ENCODE measurements at regions not wholly inside any gene's neighbourhood (a gene's known extent, or its start where the extent isn't known, plus 50 kb on each side); places are given as distances from the start of the nearest gene placed in this dataset.

- DNase-seq (no peak), ATAC-seq (ENCODE audit: low read depth) (no peak)
- Mint-ChIP-seq H3K27me3 (peaks cover 10% of the 10 kb centered on the region), H3K36me3 (no peaks in the 10 kb centered on the region), H3K4me1 (no peaks in the 10 kb centered on the region), H3K4me3 (no peak overlapping the region), H3K9me3 (peaks cover 13% of the 10 kb centered on the region), H3K27ac (no peak overlapping the region)
- POLR2A ChIA-PET: no interaction called here
Measured at GRCh38 chr20:58585753-58586540, 65.1 kb upstream of the STX16 start.

DNA sequence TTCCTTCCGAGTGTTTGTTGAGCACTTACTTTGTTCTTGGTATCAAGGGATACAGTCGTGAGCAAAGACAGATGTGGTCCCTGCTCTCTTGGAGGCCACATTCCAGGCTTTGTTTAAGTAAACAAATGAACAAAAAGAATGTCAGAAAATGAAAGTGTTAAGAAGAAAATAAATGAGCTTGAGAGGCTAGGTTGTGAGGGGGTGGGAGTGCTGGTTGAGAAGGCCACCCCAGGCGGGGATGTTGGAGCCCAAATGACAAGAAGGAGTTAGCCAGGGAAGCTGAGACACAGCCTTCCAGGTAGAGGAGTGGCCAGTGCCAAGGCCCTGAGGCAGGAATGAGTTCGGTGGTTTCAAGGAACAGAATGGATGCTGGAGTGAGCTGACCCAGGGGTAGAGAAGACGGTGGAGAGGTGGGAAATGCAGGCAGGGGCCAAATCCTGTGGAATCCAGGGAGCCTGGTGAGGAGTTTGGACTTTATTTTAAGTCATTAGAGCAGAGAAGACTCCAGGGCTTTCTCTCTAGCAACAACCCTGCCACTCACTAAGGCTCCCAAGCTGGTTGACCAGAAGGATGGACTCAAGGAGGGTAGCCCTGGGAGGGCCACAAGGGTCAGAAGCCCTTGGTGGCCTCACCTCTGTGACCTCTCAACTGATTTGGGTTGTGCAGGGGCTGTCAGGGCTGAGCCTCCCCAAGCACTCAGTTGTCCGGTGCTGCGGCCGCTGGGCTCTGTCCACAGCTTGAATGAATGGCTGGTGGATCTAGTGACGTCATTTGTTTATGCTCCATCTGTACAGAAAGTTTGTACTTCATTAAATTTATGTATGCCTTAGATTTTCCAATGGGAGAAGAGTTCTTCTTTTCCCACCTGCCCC is 66.0 kb upstream of the STX16 start:
- no peaks in the 10 kb centered on the region for H3K4me1 Mint-ChIP-seq
- ATAC-seq (ENCODE audit: low read depth) (no peak), DNase-seq (no peak)
- H3K27ac Mint-ChIP-seq: no peak overlapping the region
- POLR2A ChIA-PET: no interaction called here
- no peak overlapping the region for H3K4me3 Mint-ChIP-seq
- peaks cover 13% of the 10 kb centered on the region for H3K9me3 Mint-ChIP-seq
- peaks cover 10% of the 10 kb centered on the region for H3K27me3 Mint-ChIP-seq
- no peaks in the 10 kb centered on the region for H3K36me3 Mint-ChIP-seq

- H3K36me3 Mint-ChIP-seq: no peaks in the 10 kb centered on the region
- H3K27me3 Mint-ChIP-seq: peaks cover 10% of the 10 kb centered on the region
- H3K4me1 Mint-ChIP-seq: no peaks in the 10 kb centered on the region
- DNase-seq (no peak), ATAC-seq (ENCODE audit: low read depth) (no peak)
- peaks cover 13% of the 10 kb centered on the region for H3K9me3 Mint-ChIP-seq
- POLR2A ChIA-PET: no interaction called here
- no peak overlapping the region for H3K4me3 Mint-ChIP-seq
- H3K27ac Mint-ChIP-seq: no peak overlapping the region
Measured at GRCh38 chr20:58584051-58584824, 66.8 kb upstream of the STX16 start.

GRCh38 chr20:58583586-58583985 is 67.5 kb upstream of the STX16 start:
- Mint-ChIP-seq H3K36me3 (no peaks in the 10 kb centered on the region), H3K27ac (no peak overlapping the region), H3K4me1 (no peaks in the 10 kb centered on the region), H3K27me3 (peaks cover 10% of the 10 kb centered on the region), H3K4me3 (no peak overlapping the region), H3K9me3 (peaks cover 13% of the 10 kb centered on the region)
- DNase-seq: no peak
- POLR2A ChIA-PET: no interaction called here
- ATAC-seq (ENCODE audit: low read depth): no peak

DNA sequence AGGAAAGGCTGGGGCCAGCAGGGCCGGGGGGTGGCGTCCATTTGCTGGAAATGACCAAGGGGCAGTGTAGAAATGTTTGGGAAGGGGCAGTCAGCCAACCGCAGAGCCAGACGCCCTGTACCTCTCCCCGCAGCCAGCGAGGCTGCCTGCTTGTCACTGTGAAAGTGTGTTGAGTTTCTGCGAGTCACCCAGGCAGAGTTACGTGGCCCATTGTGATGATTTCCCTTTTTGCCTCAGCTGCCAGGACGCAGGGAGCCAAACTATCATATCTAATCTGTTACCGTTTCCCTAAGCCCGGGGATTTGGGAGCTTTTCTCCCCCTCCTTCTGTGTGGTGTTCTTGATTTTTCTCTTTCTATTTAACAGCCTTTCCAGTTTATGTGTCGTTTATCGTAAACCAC is 67.9 kb upstream of the STX16 start:
- POLR2A ChIA-PET: no interaction called here
- H3K36me3 Mint-ChIP-seq: no peaks in the 10 kb centered on the region
- peaks cover 13% of the 10 kb centered on the region for H3K9me3 Mint-ChIP-seq
- H3K4me3 Mint-ChIP-seq: no peak overlapping the region
- DNase-seq: no peak
- H3K27ac Mint-ChIP-seq: no peak overlapping the region
- H3K27me3 Mint-ChIP-seq: peaks cover 10% of the 10 kb centered on the region
- no peaks in the 10 kb centered on the region for H3K4me1 Mint-ChIP-seq
- ATAC-seq (ENCODE audit: low read depth): no peak

DNA sequence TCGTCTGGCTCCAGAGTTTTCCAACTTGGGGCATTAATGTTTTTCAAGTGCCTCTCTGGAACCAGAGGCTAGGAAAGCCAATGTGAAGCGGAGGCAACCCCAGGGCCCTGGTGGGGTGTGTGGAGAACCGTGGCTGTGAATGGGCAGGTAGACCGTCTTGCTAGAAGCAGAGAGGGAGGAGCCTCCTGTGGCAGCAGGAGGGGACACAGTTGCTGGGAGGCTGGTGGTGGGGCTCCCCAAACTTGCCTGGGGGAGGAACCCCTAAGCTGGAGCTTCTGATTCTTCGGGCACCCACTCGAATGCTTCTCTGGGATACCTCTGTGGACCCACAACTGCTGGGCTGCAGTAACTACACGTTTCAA is 65.3 kb upstream of the APCDD1L start:
- Mint-ChIP-seq H3K27me3 (peaks cover 8% of the 10 kb centered on the region), H3K36me3 (no peaks in the 10 kb centered on the region), H3K27ac (no peak overlapping the region), H3K4me3 (no peak overlapping the region), H3K9me3 (peaks cover 13% of the 10 kb centered on the region), H3K4me1 (no peaks in the 10 kb centered on the region)
- ATAC-seq (ENCODE audit: low read depth): no peak
- DNase-seq: no peak
- POLR2A ChIA-PET: no interaction called here

- DNase-seq (no peak), ATAC-seq (ENCODE audit: low read depth) (no peak)
- H3K36me3 Mint-ChIP-seq: no peaks in the 10 kb centered on the region
Measured at GRCh38 chr20:58579819-58580473, 64.7 kb upstream of the APCDD1L start.

GRCh38 chr20:58579069-58579818 is 64.0 kb upstream of the APCDD1L start:
- POLR2A ChIA-PET: interaction anchor here (0.6 kb wide), 1 partner anchor 308 kb away, joined by 3 read pairs; no protein-coding TSS in a partner anchor
- Mint-ChIP-seq H3K9me3 (peaks cover 13% of the 10 kb centered on the region), H3K4me1 (no peaks in the 10 kb centered on the region), H3K36me3 (no peaks in the 10 kb centered on the region), H3K27me3 (peaks cover 5% of the 10 kb centered on the region), H3K4me3 (no peak overlapping the region), H3K27ac (no peak overlapping the region)
- DNase-seq (no peak), ATAC-seq (ENCODE audit: low read depth) (no peak)

More at GRCh38 chr20:58579819-58580473, 64.7 kb upstream of the APCDD1L start:
- Mint-ChIP-seq H3K27ac (no peak overlapping the region), H3K4me1 (no peaks in the 10 kb centered on the region), H3K9me3 (peaks cover 13% of the 10 kb centered on the region), H3K4me3 (no peak overlapping the region), H3K27me3 (peaks cover 6% of the 10 kb centered on the region)
- POLR2A ChIA-PET: no interaction called here

DNA sequence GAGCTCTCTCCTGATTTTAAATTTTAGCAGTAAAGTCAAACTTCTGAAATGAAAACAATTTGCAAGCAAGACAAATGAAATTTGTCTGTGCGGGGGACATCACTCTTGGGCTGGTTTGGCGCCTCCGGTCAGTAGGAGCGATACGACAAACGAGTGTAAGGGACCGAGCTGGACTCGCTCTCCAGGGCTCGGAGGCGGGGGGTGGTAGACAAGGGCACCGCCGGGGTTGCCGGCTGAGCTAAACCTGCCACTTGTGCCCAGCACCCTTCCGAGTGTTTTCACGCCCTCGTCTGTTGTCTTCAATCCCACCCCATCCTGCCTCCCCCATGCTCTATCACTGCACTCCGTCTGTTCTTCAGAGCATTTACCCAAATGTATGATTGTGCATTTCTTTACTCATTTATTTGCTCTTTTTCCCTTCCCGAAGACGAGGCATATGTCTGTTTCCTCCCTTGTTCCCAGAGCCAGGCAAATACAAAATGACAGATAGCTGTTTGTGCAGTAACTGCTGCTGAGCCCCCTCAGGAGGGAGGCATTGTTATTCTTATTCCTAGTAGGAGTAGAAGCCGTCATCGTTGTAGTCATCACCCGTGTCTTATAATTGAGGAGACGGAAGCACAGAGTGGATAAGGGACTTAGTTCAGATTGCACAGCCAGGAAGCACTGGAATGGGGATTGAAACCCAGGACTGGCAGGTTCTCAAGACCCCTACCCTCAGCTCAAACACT is 62.8 kb upstream of the APCDD1L start:
- POLR2A ChIA-PET: interaction anchor here (0.6 kb wide), 1 partner anchor 307 kb away, joined by 3 read pairs; no protein-coding TSS in a partner anchor
- H3K4me1 Mint-ChIP-seq: no peaks in the 10 kb centered on the region
- H3K27me3 Mint-ChIP-seq: peaks cover 5% of the 10 kb centered on the region
- H3K27ac Mint-ChIP-seq: no peak overlapping the region
- no peaks in the 10 kb centered on the region for H3K36me3 Mint-ChIP-seq
- DNase-seq: no peak
- ATAC-seq (ENCODE audit: low read depth): no peak
- H3K9me3 Mint-ChIP-seq: peaks cover 13% of the 10 kb centered on the region
- no peak overlapping the region for H3K4me3 Mint-ChIP-seq

DNA sequence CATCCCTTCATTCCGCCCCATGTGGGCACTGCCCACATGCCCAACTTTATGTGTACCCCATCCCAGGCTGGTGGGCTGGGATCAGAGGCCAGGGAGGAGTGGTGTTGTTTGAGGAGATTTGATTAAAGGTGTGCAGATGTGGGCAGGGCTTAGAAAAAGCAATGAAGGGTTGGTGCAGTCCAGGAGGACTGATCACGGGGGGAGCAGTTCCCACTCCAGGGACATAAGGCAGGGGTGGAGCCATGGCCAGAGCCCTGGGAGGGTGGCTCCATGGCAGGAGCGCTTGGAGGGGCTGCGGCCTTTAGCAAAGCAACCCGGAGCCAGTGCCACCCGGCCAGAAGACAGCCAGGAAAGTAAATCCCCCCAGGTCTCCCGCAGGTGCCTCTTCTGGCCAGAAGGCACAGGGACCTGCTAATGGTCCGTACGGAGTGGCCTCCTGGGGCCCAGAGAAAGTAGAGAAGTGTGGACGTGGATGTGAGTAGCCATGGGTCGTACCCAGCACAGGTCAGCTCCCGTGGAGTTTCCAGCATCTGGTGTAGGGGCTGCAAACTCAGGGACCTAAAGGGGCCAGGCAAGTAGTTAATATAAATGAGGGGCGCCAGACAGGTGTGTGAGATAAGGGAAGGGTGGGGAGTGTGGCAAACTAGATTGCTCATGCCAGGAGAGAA is 62.1 kb upstream of the APCDD1L start:
- DNase-seq: no peak
- no peak for ATAC-seq (ENCODE audit: low read depth)
- H3K4me3 Mint-ChIP-seq: no peak overlapping the region
- H3K4me1 Mint-ChIP-seq: no peaks in the 10 kb centered on the region
- H3K36me3 Mint-ChIP-seq: no peaks in the 10 kb centered on the region
- H3K9me3 Mint-ChIP-seq: peaks cover 6% of the 10 kb centered on the region
- POLR2A ChIA-PET: no interaction called here
- H3K27me3 Mint-ChIP-seq: peaks cover 5% of the 10 kb centered on the region
- H3K27ac Mint-ChIP-seq: no peak overlapping the region

GRCh38 chr20:58576603-58576970 is 61.4 kb upstream of the APCDD1L start:
- H3K27ac Mint-ChIP-seq: no peak overlapping the region
- no peaks in the 10 kb centered on the region for H3K4me1 Mint-ChIP-seq
- H3K9me3 Mint-ChIP-seq: peaks cover under 1% of the 10 kb centered on the region
- no peaks in the 10 kb centered on the region for H3K36me3 Mint-ChIP-seq
- no peak overlapping the region for H3K4me3 Mint-ChIP-seq
- no peak for ATAC-seq (ENCODE audit: low read depth)
- POLR2A ChIA-PET: no interaction called here
- peaks cover 2% of the 10 kb centered on the region for H3K27me3 Mint-ChIP-seq
- no peak for DNase-seq
